GM12873 (cell line): ENCODE measurements at regions not wholly inside any gene's neighbourhood (a gene's known extent, or its start where the extent isn't known, plus 50 kb on each side); places are given as distances from the start of the nearest gene placed in this dataset.

Experiments
- CTCF ChIP-seq: IDR thresholded peaks from 2 replicates; pipeline ENCODE4 v1.5.1; 2012; ENCODE audit warnings: low read depth, mild to moderate bottlenecking, moderate library complexity, low read length, control low read depth; ENCODE audit not compliant: insufficient read depth; ENCODE audit errors: missing control alignments

GRCh38 chr18:40013001-40013609 lies 1941.9 kb upstream of the PIK3C3 start:
- TF ChIP-seq CTCF = no peak

GRCh38 chr18:40011201-40011600 lies 1943.8 kb upstream of the PIK3C3 start:
- TF ChIP-seq CTCF = no peak

GRCh38 chr18:40006634-40007033 lies 1948.4 kb upstream of the PIK3C3 start:
- TF ChIP-seq CTCF = no peak

- no peak for TF ChIP-seq CTCF
These were observed 1950.8 kb upstream of the PIK3C3 start for GRCh38 chr18:40004246-40004645.

GRCh38 chr18:39998317-39998716 lies 1956.7 kb upstream of the PIK3C3 start:
- TF ChIP-seq CTCF = no peak

- TF ChIP-seq CTCF = no peak
These were observed 1960.5 kb upstream of the PIK3C3 start for GRCh38 chr18:39994498-39994897.

GRCh38 chr18:39991696-39992265 lies 1963.3 kb upstream of the PIK3C3 start:
- no peak for TF ChIP-seq CTCF
